Stimulated activated CD8-positive, alpha-beta memory T cell treated with anti-CD3 and anti-CD28 coated beads, Interleukin-7, amount 100 ng/mL, for 4 hours (primary cell): ENCODE measurements at regions not wholly inside any gene's neighbourhood (a gene's known extent, or its start where the extent isn't known, plus 50 kb on each side); places are given as distances from the start of the nearest gene placed in this dataset.

Experiments used
- DNase-seq, 2 donors: peaks; one replicate each; pipeline ENCODE4 v3.0.0-alpha.2; 2020; ENCODE audit warnings: low read depth in 2 of 2

- no peak for DNase-seq
Measured at GRCh38 chr1:25103164-25103795, 129.0 kb downstream of the SYF2 start.

- DNase-seq: no peak
Measured at GRCh38 chr1:25100151-25100833, 132.0 kb downstream of the SYF2 start.

- peak in 1 of 2 donors; percentile 25 for DNase-seq
Measured at GRCh38 chr1:25099343-25099951, 132.9 kb downstream of the SYF2 start.

GRCh38 chr1:25098717-25099116 lies 133.6 kb downstream of the SYF2 start:
- no peak for DNase-seq

GRCh38 chr1:25096307-25097150 lies 135.8 kb downstream of the SYF2 start:
- no peak for DNase-seq

GRCh38 chr1:25095635-25096200 lies 136.6 kb downstream of the SYF2 start:
- no peak for DNase-seq

GRCh38 chr1:25094995-25095394 lies 137.3 kb downstream of the SYF2 start:
- no peak for DNase-seq

GRCh38 chr1:25094229-25094628 lies 138.1 kb downstream of the SYF2 start:
- no peak for DNase-seq

GRCh38 chr1:25091658-25092057 lies 140.6 kb downstream of the SYF2 start:
- DNase-seq: no peak

- no peak for DNase-seq
Measured at GRCh38 chr1:25090707-25091422, 141.4 kb downstream of the SYF2 start.

- no peak for DNase-seq
Measured at GRCh38 chr1:25089772-25090171, 142.5 kb downstream of the SYF2 start.

- no peak for DNase-seq
Measured at GRCh38 chr1:25088946-25089345, 143.4 kb downstream of the SYF2 start.

GRCh38 chr1:25088180-25088701 lies 144.1 kb downstream of the SYF2 start:
- DNase-seq: no peak

GRCh38 chr1:25086518-25087079 lies 145.7 kb downstream of the SYF2 start:
- no peak for DNase-seq

- DNase-seq: no peak
Measured at GRCh38 chr1:25084407-25084806, 147.9 kb downstream of the SYF2 start.

- DNase-seq: no peak
Measured at GRCh38 chr1:25083481-25084345, 148.6 kb downstream of the SYF2 start.

- DNase-seq: no peak
Measured at GRCh38 chr1:25082995-25083394, 149.3 kb downstream of the SYF2 start.

- DNase-seq: no peak
Measured at GRCh38 chr1:25082216-25082899, 149.9 kb downstream of the SYF2 start.

- no peak for DNase-seq
Measured at GRCh38 chr1:25081496-25081895, 150.8 kb downstream of the SYF2 start.
